IPS DF 6.9 (cell line): ENCODE measurements at regions not wholly inside any gene's neighbourhood (a gene's known extent, or its start where the extent isn't known, plus 50 kb on each side); places are given as distances from the start of the nearest gene placed in this dataset.
A peak's percentile ranks its signal among the peaks of the same experiment; 100 is the strongest.

Experiments
- DNase-seq: peaks from one replicate; pipeline ENCODE4 v3.0.0-alpha.2; 2013; ENCODE audit warnings: low read depth, low spot score
- H3K27ac ChIP-seq: one replicate; pipeline ENCODE4 v1.5.1; 2013; ENCODE audit warnings: low read length, control low read depth
- H3K27me3 ChIP-seq: 2 replicates; pipeline ENCODE4 v1.6.1; 2013; ENCODE audit warnings: mild to moderate bottlenecking, low read length; ENCODE audit not compliant: control insufficient read depth, insufficient read depth
- H3K36me3 ChIP-seq: 2 replicates; pipeline ENCODE4 v1.6.1; 2013; ENCODE audit warnings: low read length; ENCODE audit not compliant: control insufficient read depth, insufficient read depth
- H3K4me1 ChIP-seq: 2 replicates; pipeline ENCODE4 v1.6.1; 2013; ENCODE audit warnings: low read length; ENCODE audit not compliant: control insufficient read depth, insufficient read depth
- H3K4me3 ChIP-seq: 2 replicates; pipeline ENCODE4 v1.5.1; 2013; ENCODE audit warnings: mild to moderate bottlenecking, low read length
- H3K9me3 ChIP-seq: 2 replicates; pipeline ENCODE4 v1.6.1; 2013; ENCODE audit warnings: low read length, inconsistent platforms; ENCODE audit not compliant: control insufficient read depth, insufficient read depth
- WGBS: extraction: QIAGEN DNeasy Blood & Tissue Kit; methylation state at CpG from one replicate; pipeline ENCODE4 v1.1.7; 2013; ENCODE audit warnings: mixed read lengths, missing lambda C conversion rate; ENCODE audit not compliant: insufficient read length, insufficient coverage; 5-methylcytosine and 5-hydroxymethylcytosine counted together

DNA sequence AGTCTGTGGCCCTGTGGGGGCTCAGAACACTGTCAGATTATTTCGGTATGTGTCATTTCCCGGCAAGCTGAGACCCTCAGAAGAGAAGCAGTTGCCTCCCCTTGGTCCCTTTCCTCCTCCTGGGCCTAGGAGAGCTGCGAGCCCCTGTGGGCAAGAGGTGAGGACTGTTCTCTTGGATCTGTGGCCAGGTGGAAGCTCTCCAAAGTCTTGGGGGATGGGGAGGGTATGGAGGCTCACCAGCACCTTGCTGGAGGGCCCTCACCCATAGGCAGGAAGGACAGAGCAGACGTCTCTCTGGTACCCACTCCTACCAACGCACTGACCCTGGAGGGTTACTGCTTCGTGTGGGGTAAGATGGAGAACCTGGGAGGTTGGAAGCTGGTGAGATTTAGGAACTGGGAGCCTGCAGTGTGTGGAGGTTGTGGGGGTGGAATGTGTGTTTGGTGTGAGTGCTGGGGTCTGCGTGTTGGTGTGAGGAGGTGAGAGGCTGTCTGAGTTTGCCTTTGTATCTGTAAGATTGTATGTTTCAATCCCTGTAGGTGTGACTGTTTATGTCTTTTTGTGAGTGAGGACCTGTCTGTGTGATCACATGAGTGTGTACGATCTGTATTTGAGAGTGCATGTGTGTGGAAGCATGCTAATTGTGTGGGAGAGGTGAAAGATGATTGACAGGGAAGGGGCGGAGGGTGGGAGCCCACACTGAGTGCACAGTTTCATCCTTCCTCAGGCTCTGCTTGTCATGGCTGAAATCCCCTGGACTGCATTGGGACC lies 52.4 kb upstream of the PSD2 start:
- Histone ChIP-seq H3K4me3 (no peak overlapping the region), H3K4me1 (peaks cover 12% of the 10 kb centered on the region), H3K27ac (no peak overlapping the region), H3K27me3 (peaks cover 10% of the 10 kb centered on the region), H3K36me3 (no peaks in the 10 kb centered on the region), H3K9me3 (no peaks in the 10 kb centered on the region)
- 100% methylated on average over 1 of the region's 9 CpGs for WGBS
- no peak for DNase-seq

- no peak for DNase-seq
- H3K27me3 ChIP-seq, result peaks cover 16% of the 10 kb centered on the region
- no peaks in the 10 kb centered on the region for H3K36me3 ChIP-seq
- H3K9me3 ChIP-seq, result no peaks in the 10 kb centered on the region
- no peak overlapping the region for H3K27ac ChIP-seq
- no peak overlapping the region for H3K4me3 ChIP-seq
- H3K4me1 ChIP-seq, result peaks cover 9% of the 10 kb centered on the region
- no CpG with 5 or more reads among the region's 2 CpGs for WGBS
These were observed 51.8 kb upstream of the PSD2 start for GRCh38 chr5:139743804-139744203.

DNA sequence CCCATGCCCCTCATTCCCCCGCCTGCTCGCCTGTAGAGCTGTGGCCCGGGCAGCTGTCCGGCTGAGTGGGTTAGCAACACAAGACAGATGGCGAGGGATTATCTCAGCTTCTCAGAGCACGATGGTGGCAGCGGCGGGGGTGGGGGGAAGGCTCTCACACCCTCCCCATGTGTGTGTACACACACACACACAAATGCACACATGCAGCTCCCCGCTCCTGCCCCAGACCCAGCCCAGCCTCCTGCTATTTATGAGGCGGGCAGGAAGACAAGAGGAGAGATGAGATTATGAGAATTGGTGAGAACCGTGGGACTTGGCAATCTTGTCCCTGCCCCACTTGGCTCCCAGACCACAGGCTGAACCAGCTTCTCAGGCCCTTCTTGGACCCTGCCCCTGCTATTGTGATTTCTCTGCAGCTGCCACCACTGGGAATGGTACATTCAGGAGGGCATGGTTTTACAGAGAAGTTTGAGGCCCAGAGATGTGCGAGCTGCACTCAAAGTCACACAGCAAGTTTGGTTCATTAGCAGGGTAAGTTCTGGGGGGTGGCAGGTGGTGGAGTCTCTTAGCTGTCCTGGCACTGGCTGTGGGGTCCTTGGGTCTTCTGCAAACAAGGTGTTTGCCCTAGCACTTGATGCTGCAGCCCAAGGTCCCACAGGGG lies 51.0 kb upstream of the PSD2 start:
- H3K27ac ChIP-seq, result no peak overlapping the region
- no peak for DNase-seq
- H3K4me3 ChIP-seq, result no peak overlapping the region
- peaks cover 8% of the 10 kb centered on the region for H3K4me1 ChIP-seq
- WGBS, result no CpG with 5 or more reads among the region's 12 CpGs
- H3K27me3 ChIP-seq, result peaks cover 24% of the 10 kb centered on the region
- H3K9me3 ChIP-seq, result no peaks in the 10 kb centered on the region
- H3K36me3 ChIP-seq, result no peaks in the 10 kb centered on the region

- no CpG with 5 or more reads among the region's 17 CpGs for WGBS
- H3K36me3 ChIP-seq, result no peaks in the 10 kb centered on the region
- H3K27ac ChIP-seq, result no peak overlapping the region
- no peaks in the 10 kb centered on the region for H3K9me3 ChIP-seq
- H3K27me3 ChIP-seq, result peaks cover 24% of the 10 kb centered on the region
- no peak for DNase-seq
- peaks cover 8% of the 10 kb centered on the region for H3K4me1 ChIP-seq
- no peak overlapping the region; the same call in 1 of the 2 replicates for H3K4me3 ChIP-seq
These were observed 50.3 kb upstream of the PSD2 start for GRCh38 chr5:139745132-139745799.

DNA sequence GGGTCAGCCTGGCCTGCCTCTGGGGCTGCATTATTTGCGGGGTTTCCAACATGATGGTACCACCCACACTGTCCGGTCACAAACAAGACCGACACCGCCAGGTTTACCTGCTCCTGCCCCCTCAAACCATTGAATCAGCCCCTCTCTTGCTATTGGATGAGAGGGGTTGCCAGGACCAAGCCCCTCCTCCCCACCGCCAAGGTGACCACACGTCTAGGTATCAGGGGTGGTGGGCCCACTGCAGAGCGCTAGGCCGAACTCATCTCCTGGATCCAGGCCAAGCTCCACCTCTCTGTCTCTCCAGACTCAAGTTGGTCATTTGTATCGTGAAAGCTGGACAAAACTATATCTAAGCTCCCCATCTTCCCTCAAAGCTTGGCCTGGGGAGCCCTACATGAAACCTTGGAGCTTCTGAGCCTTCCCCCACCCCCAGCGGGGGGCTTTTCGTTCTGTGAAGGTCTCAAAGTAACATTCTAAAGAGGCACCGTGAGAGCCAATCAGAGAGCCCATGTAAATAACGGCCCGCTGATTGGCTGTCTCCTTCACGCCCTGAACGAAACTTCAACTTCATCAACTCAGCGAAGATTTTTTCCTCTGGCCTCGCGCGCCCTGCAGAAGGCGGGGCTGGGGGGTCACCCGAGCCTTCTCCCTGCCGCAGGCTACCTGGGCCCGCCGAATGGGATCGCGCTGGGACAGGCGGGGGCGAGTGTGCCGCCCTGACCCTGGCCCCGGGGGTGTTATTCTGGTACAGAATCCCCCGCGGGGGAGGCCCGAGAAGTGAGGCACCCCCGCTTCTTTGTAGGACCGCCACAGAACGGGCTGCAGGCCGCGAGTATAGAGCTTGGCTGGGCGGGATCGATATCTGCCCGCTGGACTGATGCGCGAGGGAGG lies 49.6 kb upstream of the PSD2 start:
- Histone ChIP-seq H3K36me3 (no peaks in the 10 kb centered on the region), H3K4me3 (peak overlapping the region; percentile 29; the same call in 1 of the 2 replicates), H3K27me3 (peaks cover 24% of the 10 kb centered on the region), H3K27ac (no peak overlapping the region), H3K9me3 (no peaks in the 10 kb centered on the region), H3K4me1 (peaks cover 8% of the 10 kb centered on the region)
- WGBS, result no CpG with 5 or more reads among the region's 44 CpGs
- DNase-seq, result peak; percentile 91
